Kidney epithelial cell (primary cell): ENCODE measurements at regions not wholly inside any gene's neighbourhood (a gene's known extent, or its start where the extent isn't known, plus 50 kb on each side); places are given as distances from the start of the nearest gene placed in this dataset.

Experiments
- DNase-seq: peaks from one replicate; pipeline ENCODE4 v3.0.0-alpha.2; 2010; ENCODE audit warnings: low read depth
- H3K27me3 ChIP-seq: 2 replicates; pipeline ENCODE4 v1.6.0; 2011; ENCODE audit warnings: low read length; ENCODE audit not compliant: control insufficient read depth, insufficient read depth
- H3K36me3 ChIP-seq: 2 replicates; pipeline ENCODE4 v1.5.1; 2011; ENCODE audit warnings: low read length; ENCODE audit not compliant: control insufficient read depth, insufficient read depth
- H3K4me3 ChIP-seq: 2 replicates; pipeline ENCODE4 v1.5.1; 2011; ENCODE audit warnings: low read depth, mild to moderate bottlenecking, control low read depth, low read length
- TF ChIP-seq, protein P1 (sequence below): IDR thresholded peaks from 2 replicates; pipeline ENCODE4 v1.5.1; 2011; ENCODE audit warnings: mild to moderate bottlenecking, moderate library complexity, low read length, control low read depth, inconsistent platforms; ENCODE audit not compliant: insufficient read depth, poor library complexity, severe bottlenecking

DNA sequence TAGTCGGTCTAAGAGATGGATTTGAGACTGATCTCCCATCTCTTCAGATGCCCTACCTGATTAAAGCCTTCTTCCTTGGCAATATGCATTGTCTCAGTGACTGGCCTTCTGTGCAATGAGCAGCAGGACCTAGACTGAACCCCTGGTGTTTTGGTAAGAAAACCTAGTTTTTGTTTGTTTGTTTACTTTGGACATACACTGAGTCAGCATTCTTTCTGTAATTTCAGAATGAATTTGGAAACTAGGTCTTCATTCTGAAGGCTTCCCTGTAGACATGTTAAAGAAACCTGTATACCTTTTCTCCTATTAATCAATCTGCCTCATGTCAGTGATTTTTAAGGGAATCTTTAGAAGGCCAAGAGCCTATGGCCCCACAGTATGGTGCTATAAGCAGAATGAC lies 597.5 kb upstream of the HTR2C start:
- Histone ChIP-seq H3K27me3 (no peaks in the 10 kb centered on the region), H3K36me3 (no peaks in the 10 kb centered on the region), H3K4me3 (no peak overlapping the region)
- TF ChIP-seq, protein P1, sequence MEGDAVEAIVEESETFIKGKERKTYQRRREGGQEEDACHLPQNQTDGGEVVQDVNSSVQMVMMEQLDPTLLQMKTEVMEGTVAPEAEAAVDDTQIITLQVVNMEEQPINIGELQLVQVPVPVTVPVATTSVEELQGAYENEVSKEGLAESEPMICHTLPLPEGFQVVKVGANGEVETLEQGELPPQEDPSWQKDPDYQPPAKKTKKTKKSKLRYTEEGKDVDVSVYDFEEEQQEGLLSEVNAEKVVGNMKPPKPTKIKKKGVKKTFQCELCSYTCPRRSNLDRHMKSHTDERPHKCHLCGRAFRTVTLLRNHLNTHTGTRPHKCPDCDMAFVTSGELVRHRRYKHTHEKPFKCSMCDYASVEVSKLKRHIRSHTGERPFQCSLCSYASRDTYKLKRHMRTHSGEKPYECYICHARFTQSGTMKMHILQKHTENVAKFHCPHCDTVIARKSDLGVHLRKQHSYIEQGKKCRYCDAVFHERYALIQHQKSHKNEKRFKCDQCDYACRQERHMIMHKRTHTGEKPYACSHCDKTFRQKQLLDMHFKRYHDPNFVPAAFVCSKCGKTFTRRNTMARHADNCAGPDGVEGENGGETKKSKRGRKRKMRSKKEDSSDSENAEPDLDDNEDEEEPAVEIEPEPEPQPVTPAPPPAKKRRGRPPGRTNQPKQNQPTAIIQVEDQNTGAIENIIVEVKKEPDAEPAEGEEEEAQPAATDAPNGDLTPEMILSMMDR, result no peak
- DNase-seq, result no peak

DNA sequence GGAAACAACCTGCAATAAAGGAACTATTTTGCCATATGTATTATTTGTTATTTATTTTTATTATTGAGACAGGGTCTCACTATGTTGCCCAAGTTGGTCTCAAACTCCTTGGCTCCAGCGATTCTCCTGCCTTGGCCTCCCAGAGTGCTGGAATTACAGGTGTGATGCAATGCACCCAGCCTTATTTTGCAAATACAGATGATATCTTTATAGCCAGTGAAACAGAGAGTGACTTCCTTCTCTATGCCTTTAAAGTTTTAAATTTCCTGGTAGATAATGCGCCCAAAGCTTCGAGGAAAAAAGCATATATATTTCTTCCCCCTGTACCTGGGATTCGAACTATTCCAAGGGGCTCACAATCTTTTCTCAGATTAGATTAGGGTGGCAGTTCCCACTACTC lies 601.1 kb upstream of the HTR2C start:
- no peak overlapping the region for H3K4me3 ChIP-seq
- DNase-seq, result no peak
- no peaks in the 10 kb centered on the region for H3K27me3 ChIP-seq
- H3K36me3 ChIP-seq, result no peaks in the 10 kb centered on the region
- TF ChIP-seq, protein P1, result no peak

DNA sequence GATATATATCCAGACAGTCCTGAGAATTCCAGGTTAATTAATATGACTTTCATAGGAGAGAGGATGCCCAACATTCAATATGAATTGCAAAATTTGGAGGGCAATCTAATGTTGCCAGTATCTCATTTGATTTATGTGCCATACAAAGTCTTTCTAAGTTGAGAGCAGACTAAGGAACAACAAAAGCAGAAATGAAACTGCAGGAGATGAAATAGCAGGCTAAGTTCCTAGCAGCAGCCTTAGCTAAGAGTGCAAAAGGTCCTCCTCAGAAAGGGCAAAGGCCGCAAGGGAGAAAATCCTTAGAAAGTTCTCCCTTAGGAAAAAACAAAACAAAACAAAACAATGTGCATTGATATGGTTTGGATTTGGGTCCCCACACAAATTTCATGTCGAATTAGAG lies 602.9 kb upstream of the HTR2C start:
- DNase-seq, result no peak
- TF ChIP-seq, protein P1, result no peak

DNA sequence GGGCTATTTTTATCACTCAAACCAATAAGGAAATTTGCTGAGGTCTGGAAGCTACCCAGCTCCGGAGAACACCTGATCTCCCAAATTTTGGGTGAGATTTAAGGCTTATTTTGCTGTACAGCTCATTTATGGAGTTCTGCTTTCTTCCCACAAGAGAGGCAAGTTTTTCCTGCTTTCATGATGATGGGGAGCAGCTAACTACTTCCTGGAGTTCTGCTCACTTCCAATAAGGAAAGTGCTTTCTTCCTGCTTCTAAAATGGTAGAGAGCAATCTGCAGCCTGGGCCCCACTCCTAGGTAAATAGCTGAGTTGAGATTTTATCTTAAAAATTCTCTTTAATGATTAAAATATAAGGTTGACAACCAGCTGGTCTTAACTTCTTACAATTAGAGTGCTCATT lies 606.0 kb upstream of the HTR2C start:
- no peak for DNase-seq
- no peak overlapping the region for H3K4me3 ChIP-seq
- TF ChIP-seq, protein P1, result no peak
- H3K36me3 ChIP-seq, result no peaks in the 10 kb centered on the region
- no peaks in the 10 kb centered on the region for H3K27me3 ChIP-seq

More for the DNA sequence above, 602.9 kb upstream of the HTR2C start:
- Histone ChIP-seq H3K36me3 (no peaks in the 10 kb centered on the region), H3K4me3 (no peak overlapping the region), H3K27me3 (no peaks in the 10 kb centered on the region)

DNA sequence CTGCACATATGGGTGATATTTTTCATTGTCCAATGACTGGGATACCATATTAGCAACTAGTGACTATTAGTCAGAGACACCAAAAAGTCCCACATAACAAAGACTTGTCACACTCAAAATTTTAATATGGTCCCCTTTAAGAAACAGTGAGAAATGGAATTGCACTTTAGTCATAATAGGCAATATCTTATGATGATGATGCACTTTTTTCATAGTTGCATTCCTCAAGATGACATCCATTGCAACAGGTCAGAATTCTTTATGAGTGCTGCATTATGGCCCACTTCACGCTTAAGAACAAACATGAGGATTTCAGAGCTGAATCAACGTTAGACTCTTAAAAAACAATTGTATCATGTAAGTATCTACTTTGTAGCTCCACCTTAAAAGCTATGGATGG lies 608.4 kb upstream of the HTR2C start:
- Histone ChIP-seq H3K4me3 (no peak overlapping the region), H3K27me3 (no peaks in the 10 kb centered on the region), H3K36me3 (no peaks in the 10 kb centered on the region)
- TF ChIP-seq, protein P1, result no peak
- no peak for DNase-seq

DNA sequence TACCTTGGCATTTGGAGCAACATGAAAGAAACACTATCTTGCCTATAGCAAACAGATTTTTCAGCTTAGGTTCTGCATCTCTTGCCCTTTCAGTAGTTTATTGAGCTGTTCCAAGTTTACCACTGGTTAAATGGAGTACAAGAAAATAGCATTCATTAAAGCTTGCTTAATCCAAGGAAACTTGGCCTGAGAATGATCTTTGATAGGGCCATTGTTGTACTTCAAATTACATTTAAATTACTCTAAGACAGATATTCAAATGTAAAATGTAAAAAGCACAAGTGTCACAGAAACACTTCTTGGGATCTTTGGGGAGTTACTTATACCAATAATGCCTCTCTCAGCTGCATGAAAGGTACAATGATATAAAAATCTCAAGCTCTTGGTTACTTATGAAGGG lies 609.0 kb upstream of the HTR2C start:
- H3K36me3 ChIP-seq, result no peaks in the 10 kb centered on the region
- TF ChIP-seq, protein P1, result no peak
- DNase-seq, result no peak
- no peak overlapping the region for H3K4me3 ChIP-seq
- H3K27me3 ChIP-seq, result no peaks in the 10 kb centered on the region
